IPS-18c (cell line): ENCODE measurements at regions not wholly inside any gene's neighbourhood (a gene's known extent, or its start where the extent isn't known, plus 50 kb on each side); places are given as distances from the start of the nearest gene placed in this dataset.
"Not testable (repeated sequence)": the region's sequence is repeated elsewhere in the genome, so short reads cannot be mapped to it uniquely, and the experiment has no call there.

Experiments
- H3K4me3 ChIP-seq: 2 replicates; pipeline ENCODE4 v1.7.0; 2013; ENCODE audit warnings: low read depth, mild to moderate bottlenecking, low read length, moderate library complexity; ENCODE audit not compliant: insufficient read depth
- H3K9me3 ChIP-seq: one replicate; pipeline ENCODE4 v1.6.1; 2013; ENCODE audit warnings: mild to moderate bottlenecking, low read length, moderate library complexity; ENCODE audit not compliant: control insufficient read depth, insufficient read depth

- H3K4me3 ChIP-seq = no peak overlapping the region
- H3K9me3 ChIP-seq = peaks cover 2% of the 10 kb centered on the region
Measured at GRCh38 chr22:49701380-49702067, 126.1 kb downstream of the BRD1 start.

- H3K4me3 ChIP-seq = no peak overlapping the region
Measured at GRCh38 chr22:49699928-49700498, 127.7 kb downstream of the BRD1 start.

GRCh38 chr22:49699476-49699875 is 128.2 kb downstream of the BRD1 start:
- no peak overlapping the region for H3K4me3 ChIP-seq
- H3K9me3 ChIP-seq = peaks cover 2% of the 10 kb centered on the region

More at GRCh38 chr22:49699928-49700498, 127.7 kb downstream of the BRD1 start:
- H3K9me3 ChIP-seq = peaks cover 2% of the 10 kb centered on the region

- H3K9me3 ChIP-seq, H3K4me3 ChIP-seq: not testable (repeated sequence)
Measured at GRCh38 chr22:49698616-49699015, 129.1 kb downstream of the BRD1 start.

GRCh38 chr22:49697047-49697446 is 130.6 kb downstream of the BRD1 start:
- H3K9me3 ChIP-seq = peaks cover 6% of the 10 kb centered on the region
- H3K4me3 ChIP-seq = no peak overlapping the region

- no peak overlapping the region for H3K4me3 ChIP-seq
Measured at GRCh38 chr22:49694462-49695260, 133.0 kb downstream of the BRD1 start.

GRCh38 chr22:49693848-49694247 is 133.8 kb downstream of the BRD1 start:
- Histone ChIP-seq H3K9me3 (peaks cover 4% of the 10 kb centered on the region), H3K4me3 (no peak overlapping the region)

More at GRCh38 chr22:49694462-49695260, 133.0 kb downstream of the BRD1 start:
- H3K9me3 ChIP-seq = peaks cover 4% of the 10 kb centered on the region

- Histone ChIP-seq H3K9me3 (peaks cover 4% of the 10 kb centered on the region), H3K4me3 (no peak overlapping the region)
Measured at GRCh38 chr22:49693416-49693815, 134.3 kb downstream of the BRD1 start.

GRCh38 chr22:49692499-49693225 is 135.0 kb downstream of the BRD1 start:
- Histone ChIP-seq H3K4me3 (no peak overlapping the region), H3K9me3 (peaks cover 4% of the 10 kb centered on the region)

GRCh38 chr22:49691256-49691655 is 136.4 kb downstream of the BRD1 start:
- H3K9me3 ChIP-seq = peaks cover 4% of the 10 kb centered on the region

GRCh38 chr22:49690454-49690853 is 137.2 kb downstream of the BRD1 start:
- Histone ChIP-seq H3K9me3 (peaks cover 4% of the 10 kb centered on the region), H3K4me3 (no peak overlapping the region)

More at GRCh38 chr22:49691256-49691655, 136.4 kb downstream of the BRD1 start:
- no peak overlapping the region for H3K4me3 ChIP-seq

- Histone ChIP-seq H3K9me3 (peaks cover 4% of the 10 kb centered on the region), H3K4me3 (no peak overlapping the region)
Measured at GRCh38 chr22:49689858-49690257, 137.8 kb downstream of the BRD1 start.

- H3K9me3 ChIP-seq = peaks cover 4% of the 10 kb centered on the region
- H3K4me3 ChIP-seq = no peak overlapping the region
Measured at GRCh38 chr22:49689255-49689770, 138.4 kb downstream of the BRD1 start.

- Histone ChIP-seq H3K4me3 (no peak overlapping the region), H3K9me3 (peaks cover 4% of the 10 kb centered on the region)
Measured at GRCh38 chr22:49688516-49689254, 139.0 kb downstream of the BRD1 start.

GRCh38 chr22:49687786-49688515 is 139.7 kb downstream of the BRD1 start:
- no peak overlapping the region for H3K4me3 ChIP-seq
- H3K9me3 ChIP-seq = peaks cover 4% of the 10 kb centered on the region

GRCh38 chr22:49687333-49687732 is 140.3 kb downstream of the BRD1 start:
- no peak overlapping the region for H3K4me3 ChIP-seq

More at GRCh38 chr22:49687333-49687732, 140.3 kb downstream of the BRD1 start:
- H3K9me3 ChIP-seq = no peaks in the 10 kb centered on the region
